GM23338 (cell line): ENCODE measurements at regions not wholly inside any gene's neighbourhood (a gene's known extent, or its start where the extent isn't known, plus 50 kb on each side); places are given as distances from the start of the nearest gene placed in this dataset.

Source experiments
- ATAC-seq: fragments of 200-7000 bp; cut with Tn5 transposase; 3 replicates; pipeline ENCODE4 v1.9.1; 2020
- DNase-seq: peaks from one replicate; pipeline ENCODE4 v3.0.0-alpha.2; 2015; ENCODE audit warnings: low spot score
- H2AFZ ChIP-seq: fragments of 200-600 bp; sonication (generic); 2 replicates; pipeline ENCODE4 v1.8.0; 2016; ENCODE audit warnings: antibody characterized with exemption, mild to moderate bottlenecking, moderate library complexity
- H3F3A ChIP-seq: fragments of 200-600 bp; sonication (generic); replicated peaks from 2 replicates; pipeline ENCODE4 v1.8.0; 2017; ENCODE audit warnings: antibody characterized with exemption, mixed run types, low read depth
- H3K27ac ChIP-seq: fragments of 200-600 bp; sonication (generic); 2 replicates; pipeline ENCODE4 v1.6.1; 2016; ENCODE audit warnings: low read depth
- H3K27me3 ChIP-seq: fragments of 200-600 bp; sonication (generic); 2 replicates; pipeline ENCODE4 v1.8.0; 2016; ENCODE audit warnings: mild to moderate bottlenecking, mixed run types, moderate library complexity; ENCODE audit not compliant: insufficient read depth
- H3K36me3 ChIP-seq: fragments of 200-600 bp; sonication (generic); 2 replicates; pipeline ENCODE4 v1.8.0; 2016; ENCODE audit warnings: mild to moderate bottlenecking; ENCODE audit not compliant: insufficient read depth
- H3K4me1 ChIP-seq: fragments of 200-600 bp; sonication (generic); 2 replicates; pipeline ENCODE4 v1.8.0; 2016; ENCODE audit warnings: mild to moderate bottlenecking, moderate library complexity; ENCODE audit not compliant: insufficient read depth
- H3K4me2 ChIP-seq: fragments of 200-600 bp; sonication (generic); 2 replicates; pipeline ENCODE4 v1.7.1; 2017; ENCODE audit warnings: mixed run types
- H3K4me3 ChIP-seq: fragments of 200-600 bp; sonication (generic); 2 replicates; pipeline ENCODE4 v1.6.1; 2016; ENCODE audit warnings: mixed run types
- H3K79me2 ChIP-seq: fragments of 200-600 bp; sonication (generic); replicated peaks from 2 replicates; pipeline ENCODE4 v1.8.0; 2017; ENCODE audit warnings: mild to moderate bottlenecking; ENCODE audit not compliant: insufficient read depth
- H3K9me2 ChIP-seq: fragments of 200-600 bp; sonication (generic); 2 replicates; pipeline ENCODE4 v1.8.0; 2017; ENCODE audit not compliant: insufficient read depth
- H4K20me1 ChIP-seq: fragments of 200-600 bp; sonication (generic); replicated peaks from 2 replicates; pipeline ENCODE4 v1.8.0; 2017; ENCODE audit warnings: mild to moderate bottlenecking; ENCODE audit not compliant: insufficient read depth
- H3K27ac Mint-ChIP-seq: 2 replicates; pipeline ENCODE4 v1.8.0; 2020; ENCODE audit warnings: inconsistent platforms, mild to moderate bottlenecking, moderate library complexity, mixed read lengths
- H3K27me3 Mint-ChIP-seq: 3 replicates; pipeline ENCODE4 v1.8.0; 2022; ENCODE audit warnings: low read depth, mild to moderate bottlenecking, moderate library complexity, mixed read lengths, inconsistent platforms; ENCODE audit not compliant: insufficient read depth, poor library complexity
- H3K36me3 Mint-ChIP-seq: 3 replicates; pipeline ENCODE4 v1.8.0; 2021; ENCODE audit warnings: low read depth, mild to moderate bottlenecking, inconsistent platforms, moderate library complexity, mixed read lengths
- H3K4me1 Mint-ChIP-seq: 3 replicates; pipeline ENCODE4 v1.8.0; 2020; ENCODE audit warnings: mild to moderate bottlenecking, inconsistent platforms, mixed read lengths
- H3K4me3 Mint-ChIP-seq: 3 replicates; pipeline ENCODE4 v1.8.0; 2021; ENCODE audit warnings: moderate library complexity, mild to moderate bottlenecking, inconsistent platforms, mixed read lengths
- H3K9me3 Mint-ChIP-seq: 3 replicates; pipeline ENCODE4 v1.8.0; 2020; ENCODE audit warnings: moderate library complexity, mild to moderate bottlenecking, inconsistent platforms, mixed read lengths
- CREB1 ChIP-seq: fragments of 250-450 bp; sonication (Bioruptor Pico); IDR thresholded peaks from 2 replicates; pipeline ENCODE4 v1.5.0; 2020; ENCODE audit warnings: low read depth, mild to moderate bottlenecking, moderate library complexity
- CTCF ChIP-seq, 2 experiments: fragments of 200-600 bp in 1 of 2; sonication (generic) in 1 of 2; conservative IDR thresholded peaks; 2 replicates each; pipeline versions ENCODE4 v1.5.1 to v1.6.1; 2016 to 2017; ENCODE audit warnings: antibody characterized with exemption in 2 of 2, low read depth in 2 of 2, mild to moderate bottlenecking in 2 of 2, moderate library complexity in 1 of 2
- ETS1 ChIP-seq: IDR thresholded peaks from 2 replicates; pipeline ENCODE4 v1.6.1; 2016; ENCODE audit warnings: antibody characterized with exemption
- EZH2 ChIP-seq: fragments of 200-600 bp; sonication (generic); IDR thresholded peaks from one replicate; pipeline ENCODE4 v1.8.0; 2017; ENCODE audit warnings: antibody characterized with exemption, mild to moderate bottlenecking, low read depth; ENCODE audit not compliant: unreplicated experiment
- EZH2phosphoT487 ChIP-seq: fragments of 200-600 bp; sonication (generic); IDR thresholded peaks from one replicate; pipeline ENCODE4 v1.8.1; 2018; ENCODE audit warnings: antibody characterized with exemption; ENCODE audit not compliant: unreplicated experiment
- JUNB ChIP-seq: IDR thresholded peaks from one replicate; pipeline ENCODE4 v1.6.1; 2016; ENCODE audit warnings: antibody characterized with exemption; ENCODE audit not compliant: unreplicated experiment
- NANOG ChIP-seq: IDR thresholded peaks from 2 replicates; pipeline ENCODE4 v1.6.1; 2016; ENCODE audit warnings: antibody characterized with exemption, borderline replicate concordance
- POLR2AphosphoS5 ChIP-seq: IDR thresholded peaks from 2 replicates; pipeline ENCODE4 v1.6.1; 2016; ENCODE audit warnings: antibody characterized with exemption, low read depth
- REST ChIP-seq: IDR thresholded peaks from one replicate; pipeline ENCODE4 v1.6.1; 2018; ENCODE audit warnings: antibody characterized with exemption; ENCODE audit not compliant: unreplicated experiment
- STAT1 ChIP-seq: IDR thresholded peaks from one replicate; pipeline ENCODE4 v1.6.1; 2016; ENCODE audit warnings: antibody characterized with exemption; ENCODE audit not compliant: unreplicated experiment
- ZNF114 ChIP-seq: fragments of 250-450 bp; sonication (Bioruptor Pico); IDR thresholded peaks from 2 replicates; pipeline ENCODE4 v1.5.0; 2020; ENCODE audit warnings: mild to moderate bottlenecking, moderate library complexity
- ZNF331 ChIP-seq: fragments of 250-450 bp; sonication (Bioruptor Pico); IDR thresholded peaks from 2 replicates; pipeline ENCODE4 v1.5.0; 2020; ENCODE audit warnings: low read depth, mild to moderate bottlenecking, moderate library complexity

- TF ChIP-seq ETS1 (no peak), EZH2 (no peak), EZH2phosphoT487 (no peak), CTCF (conservative IDR thresholded peaks at IDR 0.05; ENCODE audit: low read depth in 2 of 2) (no peak), STAT1 (no peak), JUNB (no peak), POLR2AphosphoS5 (no peak), NANOG (no peak), REST (no peak), ZNF114 (CRISPR knock-in tag) (no peak), CREB1 (CRISPR knock-in tag) (no peak)
Measured at GRCh38 chr9:23342291-23342690, 483.7 kb downstream of the ELAVL2 start (continued).

- Histone ChIP-seq H3K4me3 (no peak overlapping the region), H3K79me2 (no peaks in the 10 kb centered on the region), H3K4me2 (no peak overlapping the region), H3K27me3 (no peaks in the 10 kb centered on the region), H2AFZ (no peak overlapping the region), H3F3A (no peaks in the 10 kb centered on the region), H3K9me2 (no peaks in the 10 kb centered on the region), H3K27ac (no peak overlapping the region), H3K4me1 (no peaks in the 10 kb centered on the region), H3K36me3 (no peaks in the 10 kb centered on the region), H4K20me1 (no peaks in the 10 kb centered on the region)
- no peak overlapping the region for H3K27ac Mint-ChIP-seq
- H3K36me3 Mint-ChIP-seq: no peaks in the 10 kb centered on the region
- peaks cover 5% of the 10 kb centered on the region; the same call in 1 of the 3 replicates for H3K9me3 Mint-ChIP-seq
- H3K4me1 Mint-ChIP-seq: no peaks in the 10 kb centered on the region
- no peak for ATAC-seq
- H3K4me3 Mint-ChIP-seq: no peak overlapping the region
- DNase-seq: no peak
- H3K27me3 Mint-ChIP-seq: no peaks in the 10 kb centered on the region
- TF ChIP-seq NANOG (no peak), POLR2AphosphoS5 (no peak), ZNF331 (CRISPR knock-in tag) (no peak), EZH2 (no peak), REST (no peak), JUNB (no peak)
Measured at GRCh38 chr9:23343226-23343625, 482.8 kb downstream of the ELAVL2 start.
